Peyer's patch (tissue), 4 donors: ENCODE measurements at regions not wholly inside any gene's neighbourhood (a gene's known extent, or its start where the extent isn't known, plus 50 kb on each side); places are given as distances from the start of the nearest gene placed in this dataset.

Experiments used
- POLR2A ChIP-seq, 2 donors: fragments of 450-650 bp; IDR thresholded peaks; one replicate each; pipeline ENCODE4 v1.5.1; 2017; ENCODE audit warnings: antibody characterized with exemption in 2 of 2, mild to moderate bottlenecking in 2 of 2, moderate library complexity in 2 of 2
- TF ChIP-seq, protein P1 (sequence below), 6 experiments: fragments of 450-650 bp in 4 of 6; fragments of 200-600 bp in 2 of 6; sonication (generic) in 1 of 6; IDR thresholded peaks; one replicate each; pipeline ENCODE4 v1.5.1; 2017 to 2019; ENCODE audit warnings: antibody characterized with exemption in 6 of 6, mild to moderate bottlenecking in 3 of 6, moderate library complexity in 1 of 6

DNA sequence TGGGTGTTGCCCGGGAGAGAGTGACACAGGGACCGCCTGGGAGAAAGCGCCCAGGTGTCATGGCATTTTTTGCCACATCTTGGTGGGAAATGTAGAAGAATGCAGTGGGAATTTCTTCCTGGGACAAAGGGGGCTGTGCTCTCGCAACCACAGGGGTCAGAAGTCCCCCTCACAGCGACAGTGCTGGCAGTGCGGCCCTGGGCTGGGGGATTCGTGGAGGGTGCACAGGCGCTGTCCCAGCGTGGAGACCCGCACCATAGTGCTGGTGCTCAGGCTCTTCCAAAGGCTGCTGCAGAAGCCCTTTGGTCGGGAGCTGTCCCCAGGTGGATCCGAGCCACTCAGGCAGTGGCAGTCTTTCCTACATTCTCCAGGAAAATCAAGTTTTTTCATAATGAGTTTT is 128.8 kb upstream of the SOX11 start:
- TF ChIP-seq, protein P1, sequence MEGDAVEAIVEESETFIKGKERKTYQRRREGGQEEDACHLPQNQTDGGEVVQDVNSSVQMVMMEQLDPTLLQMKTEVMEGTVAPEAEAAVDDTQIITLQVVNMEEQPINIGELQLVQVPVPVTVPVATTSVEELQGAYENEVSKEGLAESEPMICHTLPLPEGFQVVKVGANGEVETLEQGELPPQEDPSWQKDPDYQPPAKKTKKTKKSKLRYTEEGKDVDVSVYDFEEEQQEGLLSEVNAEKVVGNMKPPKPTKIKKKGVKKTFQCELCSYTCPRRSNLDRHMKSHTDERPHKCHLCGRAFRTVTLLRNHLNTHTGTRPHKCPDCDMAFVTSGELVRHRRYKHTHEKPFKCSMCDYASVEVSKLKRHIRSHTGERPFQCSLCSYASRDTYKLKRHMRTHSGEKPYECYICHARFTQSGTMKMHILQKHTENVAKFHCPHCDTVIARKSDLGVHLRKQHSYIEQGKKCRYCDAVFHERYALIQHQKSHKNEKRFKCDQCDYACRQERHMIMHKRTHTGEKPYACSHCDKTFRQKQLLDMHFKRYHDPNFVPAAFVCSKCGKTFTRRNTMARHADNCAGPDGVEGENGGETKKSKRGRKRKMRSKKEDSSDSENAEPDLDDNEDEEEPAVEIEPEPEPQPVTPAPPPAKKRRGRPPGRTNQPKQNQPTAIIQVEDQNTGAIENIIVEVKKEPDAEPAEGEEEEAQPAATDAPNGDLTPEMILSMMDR (IDR thresholded peaks at IDR 0.05), result no peak
- TF ChIP-seq POLR2A (IDR thresholded peaks at IDR 0.05), result no peak
